Thymus (tissue), 11 donors: ENCODE measurements at regions not wholly inside any gene's neighbourhood (a gene's known extent, or its start where the extent isn't known, plus 50 kb on each side); places are given as distances from the start of the nearest gene placed in this dataset.
"Not testable (repeated sequence)": the region's sequence is repeated elsewhere in the genome, so short reads cannot be mapped to it uniquely, and the experiment has no call there.

Source experiments
- DNase-seq, 9 donors: peaks; one replicate each; pipeline ENCODE4 v3.0.0-alpha.2; 2013; ENCODE audit warnings: low spot score in 9 of 9, low read depth in 6 of 9, missing footprints in 1 of 9
- H3K27ac ChIP-seq, 2 donors: one replicate each; pipeline ENCODE4 v1.5.1; 2013; ENCODE audit warnings: control low read depth in 1 of 2, low read depth in 1 of 2, low read length in 1 of 2, mild to moderate bottlenecking in 1 of 2, moderate library complexity in 1 of 2
- H3K27me3 ChIP-seq, 2 donors: one replicate each; pipeline ENCODE4 v1.5.1; 2013; ENCODE audit warnings: low read length in 1 of 2; ENCODE audit not compliant: control insufficient read depth in 2 of 2, insufficient read depth in 1 of 2
- H3K36me3 ChIP-seq, 2 donors: one replicate each; pipeline ENCODE4 v1.5.1; 2013; ENCODE audit warnings: low read length in 1 of 2, mild to moderate bottlenecking in 1 of 2, moderate library complexity in 1 of 2; ENCODE audit not compliant: control insufficient read depth in 2 of 2, insufficient read depth in 2 of 2
- H3K4me1 ChIP-seq, 2 donors: one replicate each; pipeline ENCODE4 v1.5.1; 2013; ENCODE audit warnings: low read length in 2 of 2; ENCODE audit not compliant: control insufficient read depth in 2 of 2, insufficient read depth in 2 of 2
- H3K4me3 ChIP-seq, 2 donors: one replicate each; pipeline ENCODE4 v1.5.1; 2013; ENCODE audit warnings: low read length in 2 of 2, control low read depth in 1 of 2, mild to moderate bottlenecking in 1 of 2
- H3K9me3 ChIP-seq, 2 donors: one replicate each; pipeline ENCODE4 v1.5.1; 2013; ENCODE audit warnings: low read length in 1 of 2, mild to moderate bottlenecking in 1 of 2; ENCODE audit not compliant: control insufficient read depth in 2 of 2, insufficient read depth in 1 of 2
- WGBS: extraction: QIAGEN DNeasy Blood & Tissue Kit; methylation state at CpG from one replicate; pipeline ENCODE4 v1.1.7; 2013; 5-methylcytosine and 5-hydroxymethylcytosine counted together
- donor health status: healthy.

DNA sequence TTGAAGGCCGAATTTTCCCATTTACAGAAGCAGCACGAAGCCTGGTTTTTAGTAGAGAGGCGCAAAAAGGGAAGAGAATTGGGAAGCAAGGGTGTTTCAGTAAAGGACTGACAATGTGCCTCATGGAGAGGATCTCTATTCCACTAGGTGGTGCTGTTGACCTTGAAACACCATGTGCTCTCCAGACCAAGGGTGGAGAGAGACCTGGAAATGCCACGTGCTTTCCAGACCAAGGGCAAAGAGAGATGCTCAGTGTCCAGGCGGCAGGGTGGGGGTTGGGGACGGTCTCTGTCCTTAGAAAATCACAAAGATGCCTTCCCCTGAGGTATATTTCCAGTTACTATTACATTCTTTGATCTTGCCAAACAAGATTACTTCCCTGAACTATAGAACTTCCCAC is 425.3 kb downstream of the CSNK1G3 start:
- Histone ChIP-seq H3K4me3 (no peak overlapping the region), H3K36me3 (no peaks in the 10 kb centered on the region), H3K27ac (no peak overlapping the region), H3K9me3 (peaks cover 1 to 25% of the 10 kb centered on the region in 2 donors), H3K4me1 (no peaks in the 10 kb centered on the region), H3K27me3 (no peaks in the 10 kb centered on the region)
- DNase-seq = no peak
- 91% methylated on average over 6 of the region's 6 CpGs for WGBS

DNA sequence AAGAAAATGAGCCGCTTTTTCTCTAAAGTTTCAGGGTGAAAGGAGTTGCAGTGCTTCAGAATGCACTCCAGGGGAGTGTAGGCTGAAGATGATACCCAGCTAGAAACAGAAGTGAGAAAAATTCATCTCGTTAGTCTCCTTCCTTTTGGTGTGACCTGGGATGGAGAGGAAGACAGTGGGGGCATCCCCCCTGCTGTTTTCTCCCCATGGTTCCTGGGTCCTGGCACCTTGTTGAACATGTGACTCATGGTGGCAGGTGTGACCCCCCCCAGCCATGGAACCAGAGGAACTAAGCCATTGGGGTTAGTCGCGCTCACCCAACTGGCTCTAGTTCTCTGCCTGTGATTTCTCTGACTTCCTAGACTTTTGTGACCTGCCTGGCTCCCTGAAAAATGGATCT is 424.6 kb downstream of the CSNK1G3 start:
- H3K4me3 ChIP-seq = no peak overlapping the region
- 98% methylated on average over 4 of the region's 4 CpGs for WGBS
- H3K27ac ChIP-seq = no peak overlapping the region
- peaks cover 1 to 22% of the 10 kb centered on the region in 2 donors for H3K9me3 ChIP-seq
- DNase-seq = no peak
- H3K4me1 ChIP-seq = no peaks in the 10 kb centered on the region
- no peaks in the 10 kb centered on the region for H3K36me3 ChIP-seq
- H3K27me3 ChIP-seq = no peaks in the 10 kb centered on the region

DNA sequence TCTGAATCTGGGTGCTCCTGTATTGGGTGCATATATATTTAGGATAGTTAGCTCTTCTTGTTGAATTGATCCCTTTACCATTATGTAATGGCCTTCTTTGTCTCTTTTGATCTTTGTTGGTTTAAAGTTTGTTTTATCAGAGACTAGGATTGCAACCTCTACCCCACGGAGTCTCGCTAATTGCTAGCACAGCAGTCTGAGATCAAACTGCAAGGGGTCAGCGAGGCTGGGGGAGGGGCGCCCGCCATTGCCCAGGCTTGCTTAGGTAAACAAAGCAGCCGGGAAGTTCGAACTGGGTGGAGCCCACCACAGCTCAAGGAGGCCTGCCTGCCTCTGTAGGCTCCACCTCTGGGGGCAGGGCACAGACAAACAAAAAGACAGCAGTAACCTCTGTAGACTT is 421.8 kb downstream of the CSNK1G3 start:
- not testable (repeated sequence) for H3K4me3 ChIP-seq, DNase-seq, H3K36me3 ChIP-seq, H3K27me3 ChIP-seq, H3K27ac ChIP-seq, H3K4me1 ChIP-seq
- WGBS = 96% methylated on average over 6 of the region's 7 CpGs
- peaks cover 0 to 18% of the 10 kb centered on the region in 2 donors for H3K9me3 ChIP-seq

DNA sequence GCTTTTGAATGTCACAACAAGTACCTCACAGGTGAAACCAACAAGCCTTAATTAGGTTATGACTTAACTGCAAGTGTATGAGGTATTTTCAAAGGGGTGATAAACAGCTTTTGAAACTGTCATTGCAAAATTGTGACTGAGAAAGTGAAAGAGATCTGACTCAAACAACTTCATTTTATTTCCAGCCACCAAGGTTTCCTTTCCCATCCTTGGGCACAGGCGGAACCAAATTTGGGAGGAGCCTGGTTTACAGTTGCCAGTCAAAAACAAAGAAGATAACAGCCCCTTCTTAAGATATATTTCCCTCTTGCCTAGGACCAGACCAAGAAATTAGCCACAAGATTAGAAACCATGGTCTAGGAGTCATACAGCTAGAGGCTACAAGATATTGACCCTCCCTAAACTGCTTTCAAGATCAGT is 417.1 kb downstream of the CSNK1G3 start:
- H3K4me1 ChIP-seq = no peaks in the 10 kb centered on the region
- DNase-seq = no peak
- H3K27me3 ChIP-seq = no peaks in the 10 kb centered on the region
- H3K36me3 ChIP-seq = no peaks in the 10 kb centered on the region
- H3K27ac ChIP-seq = no peak overlapping the region
- no peaks in the 10 kb centered on the region for H3K9me3 ChIP-seq
- no peak overlapping the region for H3K4me3 ChIP-seq
- 95% methylated on average over 1 of the region's 1 CpG for WGBS

DNA sequence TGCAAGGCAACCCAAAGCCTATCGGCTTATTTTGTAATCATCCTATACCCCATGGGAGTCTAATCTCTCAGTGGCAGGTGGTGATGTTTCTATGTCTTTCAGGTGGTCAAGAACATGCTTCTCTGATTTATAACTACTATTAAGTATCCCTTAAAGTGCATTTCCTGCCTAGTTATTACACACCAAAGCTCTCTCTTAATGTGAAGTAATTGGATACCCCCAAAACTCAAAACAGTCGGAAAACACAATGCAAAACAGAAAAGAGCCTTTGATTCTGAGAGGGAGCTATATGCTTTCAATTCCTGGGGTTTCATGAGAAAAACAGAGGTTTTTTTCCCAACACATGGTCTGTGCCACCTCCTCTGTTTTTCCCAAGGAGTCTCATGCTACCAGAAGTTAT is 416.4 kb downstream of the CSNK1G3 start:
- Histone ChIP-seq H3K4me1 (no peaks in the 10 kb centered on the region), H3K36me3 (no peaks in the 10 kb centered on the region), H3K27me3 (no peaks in the 10 kb centered on the region), H3K4me3 (no peak overlapping the region), H3K9me3 (no peaks in the 10 kb centered on the region), H3K27ac (no peak overlapping the region)
- 96% methylated on average over 2 of the region's 2 CpGs for WGBS
- no peak for DNase-seq

DNA sequence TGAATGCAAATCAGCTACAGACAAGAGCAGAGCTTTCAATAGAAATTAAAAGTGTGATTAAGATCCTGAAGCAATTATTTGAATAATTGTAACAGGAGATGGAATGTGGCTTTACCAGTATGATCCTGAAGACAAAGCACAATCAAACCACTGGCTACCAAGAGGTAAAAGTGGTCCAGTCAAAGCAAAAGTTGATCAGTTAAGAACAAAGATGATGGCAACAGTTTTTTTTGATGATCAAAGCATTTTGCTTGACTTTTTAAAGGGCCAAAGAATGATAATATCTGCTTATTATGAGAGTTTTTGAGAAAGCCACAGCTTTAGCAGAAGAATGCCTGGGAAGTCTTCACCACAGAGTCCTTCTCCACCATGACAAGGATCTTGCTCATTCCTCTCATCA is 409.2 kb downstream of the CSNK1G3 start:
- Histone ChIP-seq H3K4me1 (no peaks in the 10 kb centered on the region), H3K27me3 (no peaks in the 10 kb centered on the region), H3K4me3 (no peak overlapping the region), H3K27ac (no peak overlapping the region), H3K36me3 (no peaks in the 10 kb centered on the region), H3K9me3 (no peaks in the 10 kb centered on the region)
- DNase-seq = no peak

DNA sequence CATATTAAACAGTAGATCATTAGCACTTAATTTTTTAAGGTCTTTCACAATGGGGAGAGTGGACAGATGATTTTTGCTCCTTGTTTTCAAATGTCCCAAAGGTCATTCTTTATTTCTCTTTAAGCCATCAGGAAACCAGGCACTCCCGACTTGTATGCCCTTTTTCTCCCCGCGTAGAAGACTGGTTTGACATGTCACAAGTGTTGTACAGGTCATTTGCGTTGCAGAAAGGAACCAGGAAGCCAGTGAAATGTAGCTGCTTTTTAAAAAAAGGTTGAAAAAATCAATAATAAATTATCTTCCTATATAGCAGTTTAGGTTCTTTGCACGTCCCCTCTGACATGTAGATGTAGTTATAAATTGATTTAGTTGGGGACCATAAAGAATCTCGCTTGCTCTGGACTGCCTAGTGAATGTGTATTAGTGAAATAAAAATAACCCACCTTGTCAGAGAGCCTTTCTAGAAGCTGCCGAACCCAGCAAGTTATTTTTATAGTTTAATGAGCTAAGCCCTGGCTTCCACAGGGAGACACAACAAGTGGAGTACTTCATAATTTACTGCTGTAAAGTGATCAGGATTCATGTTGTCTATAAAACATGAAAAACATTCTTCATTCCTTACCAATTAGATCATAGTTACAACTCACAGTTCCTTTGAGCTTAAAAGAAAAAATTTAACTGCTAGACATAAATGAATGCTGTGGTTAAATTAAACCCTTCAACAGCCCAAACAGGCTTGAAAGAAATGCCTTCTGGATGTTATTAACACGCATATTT is 404.6 kb downstream of the CSNK1G3 start:
- no peaks in the 10 kb centered on the region for H3K9me3 ChIP-seq
- H3K36me3 ChIP-seq = no peaks in the 10 kb centered on the region
- no peak overlapping the region for H3K27ac ChIP-seq
- 89% methylated on average over 8 of the region's 8 CpGs for WGBS
- DNase-seq = no peak
- H3K27me3 ChIP-seq = no peaks in the 10 kb centered on the region
- no peaks in the 10 kb centered on the region for H3K4me1 ChIP-seq
- no peak overlapping the region for H3K4me3 ChIP-seq

DNA sequence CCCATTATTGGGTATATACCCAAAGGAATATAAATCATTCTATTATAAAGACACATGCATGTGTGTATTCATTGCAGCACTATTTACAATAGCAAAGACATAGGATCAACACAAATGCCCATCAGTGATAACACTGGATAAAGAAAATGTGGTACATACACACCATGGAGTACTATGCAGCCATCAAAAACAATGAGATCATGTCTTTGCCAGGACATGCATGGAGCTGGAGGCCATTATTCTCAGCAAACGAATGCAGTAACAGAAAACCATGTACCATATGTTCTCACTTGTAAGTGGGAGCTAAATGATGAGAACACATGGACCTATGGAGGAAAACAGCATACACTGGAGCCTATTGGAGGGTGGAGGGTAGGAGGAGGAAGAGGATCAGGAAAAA is 402.4 kb downstream of the CSNK1G3 start:
- Histone ChIP-seq H3K27ac (no peak overlapping the region), H3K9me3 (no peaks in the 10 kb centered on the region), H3K4me1 (no peaks in the 10 kb centered on the region), H3K27me3 (no peaks in the 10 kb centered on the region), H3K36me3 (no peaks in the 10 kb centered on the region), H3K4me3 (no peak overlapping the region)
- DNase-seq = no peak
- WGBS = 85% methylated on average over 1 of the region's 1 CpG

DNA sequence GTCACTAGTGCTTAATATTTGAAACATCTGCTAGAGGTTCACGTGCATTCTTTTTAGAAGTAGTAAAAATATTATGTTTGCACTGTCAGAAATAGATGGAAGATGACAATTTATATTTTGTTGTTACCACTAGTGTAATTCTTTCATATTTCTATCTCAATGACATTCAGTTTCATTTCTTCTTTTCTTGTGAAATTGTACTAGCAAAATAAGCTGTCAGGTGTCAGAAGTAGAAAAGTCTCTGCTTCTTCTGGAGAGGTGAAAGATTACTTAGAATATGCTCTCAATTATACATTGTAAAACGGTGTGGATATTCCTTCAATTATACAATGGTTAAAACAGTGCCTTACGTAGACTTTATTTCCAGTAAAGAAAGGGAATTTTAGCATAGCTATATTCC is 395.4 kb downstream of the CSNK1G3 start:
- no peaks in the 10 kb centered on the region for H3K4me1 ChIP-seq
- no peak overlapping the region for H3K27ac ChIP-seq
- no peaks in the 10 kb centered on the region for H3K9me3 ChIP-seq
- H3K4me3 ChIP-seq = no peak overlapping the region
- no peak for DNase-seq
- H3K27me3 ChIP-seq = no peaks in the 10 kb centered on the region
- H3K36me3 ChIP-seq = no peaks in the 10 kb centered on the region
- 88% methylated on average over 3 of the region's 3 CpGs for WGBS
